Neural cell (in vitro differentiated cells): ENCODE measurements at regions not wholly inside any gene's neighbourhood (a gene's known extent, or its start where the extent isn't known, plus 50 kb on each side); places are given as distances from the start of the nearest gene placed in this dataset.
"Not testable (repeated sequence)": the region's sequence is repeated elsewhere in the genome, so short reads cannot be mapped to it uniquely, and the experiment has no call there.

Source experiments
- H2AFZ ChIP-seq: fragments of 200-600, 300-800 bp; sonication (generic), shearing (Covaris generic); 2 replicates; pipeline ENCODE4 v1.6.0; 2014; ENCODE audit warnings: low read depth, mild to moderate bottlenecking, antibody characterized with exemption, low read length, moderate library complexity
- H3F3A ChIP-seq: fragments of 200-600 bp; shearing (Covaris generic); 2 replicates; pipeline ENCODE4 v1.6.1; 2016; ENCODE audit warnings: mild to moderate bottlenecking, moderate library complexity, mixed read lengths, antibody characterized with exemption, low read length; ENCODE audit not compliant: insufficient read depth, poor library complexity, severe bottlenecking
- H3K27ac ChIP-seq: fragments of 200-600, 300-800 bp; sonication (generic), shearing (Covaris generic); 2 replicates; pipeline ENCODE4 v1.5.1; 2014; ENCODE audit warnings: mild to moderate bottlenecking, low read length, moderate library complexity
- H3K27me3 ChIP-seq: fragments of 300-800, 200-600 bp; sonication (generic), shearing (Covaris generic); 2 replicates; pipeline ENCODE4 v1.6.0; 2014; ENCODE audit warnings: mild to moderate bottlenecking, low read depth, low read length, moderate library complexity; ENCODE audit not compliant: insufficient read depth
- H3K36me3 ChIP-seq: fragments of 300-800, 200-600 bp; sonication (generic), shearing (Covaris generic); 2 replicates; pipeline ENCODE4 v1.5.1; 2014; ENCODE audit warnings: mild to moderate bottlenecking, antibody characterized with exemption, low read length, moderate library complexity; ENCODE audit not compliant: insufficient read depth
- H3K4me2 ChIP-seq: fragments of 300-800, 200-600 bp; sonication (generic), shearing (Covaris generic); 2 replicates; pipeline ENCODE4 v1.6.0; 2014; ENCODE audit warnings: mild to moderate bottlenecking, low read length
- H3K4me3 ChIP-seq: fragments of 300-800, 200-600 bp; sonication (generic), shearing (Covaris generic); 2 replicates; pipeline ENCODE4 v1.5.1; 2014; ENCODE audit warnings: mild to moderate bottlenecking, low read length, moderate library complexity
- H3K79me2 ChIP-seq: fragments of 200-600 bp; shearing (Covaris generic); replicated peaks from 2 replicates; pipeline ENCODE4 v1.6.0; 2014; ENCODE audit warnings: mild to moderate bottlenecking, low read length, moderate library complexity; ENCODE audit not compliant: insufficient read depth
- H3K9ac ChIP-seq: fragments of 300-800, 200-600 bp; sonication (generic), shearing (Covaris generic); 2 replicates; pipeline ENCODE4 v1.6.1; 2016; ENCODE audit warnings: mild to moderate bottlenecking, low read length, mixed read lengths
- H3K9me2 ChIP-seq: fragments of 200-600 bp; shearing (Covaris generic); 2 replicates; pipeline ENCODE4 v1.6.1; 2016; ENCODE audit warnings: mild to moderate bottlenecking, low read length, mixed read lengths; ENCODE audit not compliant: insufficient read depth
- H3K9me3 ChIP-seq: fragments of 200-600, 300-800 bp; sonication (generic), shearing (Covaris generic); 2 replicates; pipeline ENCODE4 v1.6.1; 2016; ENCODE audit warnings: mild to moderate bottlenecking, mixed run types, low read length, moderate library complexity, mixed read lengths
- H4K20me1 ChIP-seq: fragments of 200-600 bp; shearing (Covaris generic); 2 replicates; pipeline ENCODE4 v1.6.1; 2016; ENCODE audit warnings: mild to moderate bottlenecking, mixed run types; ENCODE audit not compliant: insufficient read depth
- EP300 ChIP-seq: fragments of 450-650 bp; conservative IDR thresholded peaks from 2 replicates; pipeline ENCODE4 v1.6.1; 2014; ENCODE audit warnings: antibody characterized with exemption, mild to moderate bottlenecking, moderate library complexity; ENCODE audit not compliant: poor library complexity, severe bottlenecking
- EZH2 ChIP-seq: fragments of 200-600, 300-800 bp; shearing (Covaris generic), sonication (generic); IDR thresholded peaks from 2 replicates; pipeline ENCODE4 v1.6.1; 2014; ENCODE audit warnings: antibody characterized with exemption, low read length, borderline replicate concordance, mild to moderate bottlenecking; ENCODE audit not compliant: insufficient read depth, poor library complexity, severe bottlenecking
- POLR2AphosphoS5 ChIP-seq: IDR thresholded peaks from 2 replicates; pipeline ENCODE4 v1.6.1; 2012
- SMC3 ChIP-seq: fragments of 450-650 bp; conservative IDR thresholded peaks from 2 replicates; pipeline ENCODE4 v1.6.1; 2014; ENCODE audit warnings: antibody characterized with exemption, mild to moderate bottlenecking, moderate library complexity; ENCODE audit not compliant: poor library complexity

GRCh38 chr4:143819029-143819428 lies 86.3 kb downstream of the GYPE start:
- Histone ChIP-seq H2AFZ (no peak overlapping the region), H3K4me3 (no peak overlapping the region), H3K4me2 (no peak overlapping the region), H3F3A (no peaks in the 10 kb centered on the region), H3K27ac (no peak overlapping the region), H3K36me3 (no peaks in the 10 kb centered on the region), H3K79me2 (no peaks in the 10 kb centered on the region), H3K9ac (no peak overlapping the region), H3K9me3 (no peaks in the 10 kb centered on the region), H3K27me3 (no peaks in the 10 kb centered on the region), H4K20me1 (no peaks in the 10 kb centered on the region), H3K9me2 (no peaks in the 10 kb centered on the region)
- TF ChIP-seq POLR2AphosphoS5: no peak
- TF ChIP-seq EZH2: no peak
- no peak for TF ChIP-seq SMC3
- TF ChIP-seq EP300: no peak

- H4K20me1 ChIP-seq, H2AFZ ChIP-seq, H3K4me2 ChIP-seq, H3F3A ChIP-seq, H3K27me3 ChIP-seq, H3K27ac ChIP-seq, H3K79me2 ChIP-seq, H3K4me3 ChIP-seq, H3K9me3 ChIP-seq, H3K36me3 ChIP-seq, H3K9me2 ChIP-seq, H3K9ac ChIP-seq: not testable (repeated sequence)
These were observed 87.5 kb downstream of the GYPE start for GRCh38 chr4:143817866-143818265.

GRCh38 chr4:143815375-143815774 lies 90.0 kb downstream of the GYPE start:
- H3K36me3 ChIP-seq, H4K20me1 ChIP-seq, H2AFZ ChIP-seq, H3K9me3 ChIP-seq, H3F3A ChIP-seq, H3K4me2 ChIP-seq, H3K4me3 ChIP-seq, H3K9me2 ChIP-seq, H3K9ac ChIP-seq, H3K27ac ChIP-seq, H3K27me3 ChIP-seq, H3K79me2 ChIP-seq: not testable (repeated sequence)

GRCh38 chr4:143813431-143814154 lies 91.8 kb downstream of the GYPE start:
- H3K36me3 ChIP-seq, H3K9me3 ChIP-seq, H3K79me2 ChIP-seq, H3K27ac ChIP-seq, H4K20me1 ChIP-seq, H3K4me3 ChIP-seq, H2AFZ ChIP-seq, H3F3A ChIP-seq, H3K9ac ChIP-seq, H3K4me2 ChIP-seq, H3K27me3 ChIP-seq, H3K9me2 ChIP-seq: not testable (repeated sequence)

- H2AFZ ChIP-seq, H3K36me3 ChIP-seq, H3K9me3 ChIP-seq, H4K20me1 ChIP-seq, H3K4me2 ChIP-seq, H3K27me3 ChIP-seq, H3K9me2 ChIP-seq, H3F3A ChIP-seq, H3K9ac ChIP-seq, H3K79me2 ChIP-seq, H3K27ac ChIP-seq, H3K4me3 ChIP-seq: not testable (repeated sequence)
These were observed 91.2 kb upstream of the FREM3 start for GRCh38 chr4:143791693-143792092.

- not testable (repeated sequence) for H3K4me2 ChIP-seq, H3F3A ChIP-seq, H3K9me3 ChIP-seq, H3K9ac ChIP-seq, H3K4me3 ChIP-seq, H3K27me3 ChIP-seq, H3K27ac ChIP-seq, H2AFZ ChIP-seq, H4K20me1 ChIP-seq, H3K79me2 ChIP-seq, H3K36me3 ChIP-seq, H3K9me2 ChIP-seq
These were observed 90.0 kb upstream of the FREM3 start for GRCh38 chr4:143790425-143790824.

GRCh38 chr4:143789618-143790017 lies 89.1 kb upstream of the FREM3 start:
- not testable (repeated sequence) for H3K79me2 ChIP-seq, H3K27me3 ChIP-seq, H3F3A ChIP-seq, H3K9me2 ChIP-seq, H4K20me1 ChIP-seq, H3K4me3 ChIP-seq, H2AFZ ChIP-seq, H3K9ac ChIP-seq, H3K9me3 ChIP-seq, H3K4me2 ChIP-seq, H3K36me3 ChIP-seq, H3K27ac ChIP-seq
